GM12878 (cell line): ENCODE measurements at regions not wholly inside any gene's neighbourhood (a gene's known extent, or its start where the extent isn't known, plus 50 kb on each side); places are given as distances from the start of the nearest gene placed in this dataset.

Experiments
- ATAC-seq: fragments of 200-7000 bp; cut with Tn5 transposase; 3 replicates; pipeline ENCODE4 v1.9.1; 2020; ENCODE audit warnings: mild to moderate bottlenecking, moderate library complexity
- BruUV-seq: library from RNA; stranded (reverse); fragments of 400-500 nt; replicated peaks from 2 replicates; lab custom pipeline; 2021; lab: Mats Ljungman, UMichigan
- CTCF ChIA-PET: fragments of 300-600 bp; sonication (Branson Sonifier 250); formaldehyde crosslinking; extraction: SDS; loops from one replicate; lab custom pipeline; 2021; ENCODE audit warnings: inconsistent platforms; lab: Yijun Ruan, JAX
- POLR2A ChIA-PET: fragments of 350-600 bp; formaldehyde crosslinking; extraction: SDS; loops from one replicate; lab custom pipeline; 2021; ENCODE audit warnings: inconsistent platforms; lab: Charles Lee
- RAD21 ChIA-PET: fragments of 300-600 bp; sonication (Branson Sonifier 250); formaldehyde crosslinking; loops from one replicate; lab custom pipeline; 2023; ENCODE audit warnings: antibody characterized with exemption; ENCODE audit not compliant: unreplicated experiment; lab: Charles Lee
- SMC1A ChIA-PET: fragments of 300-600 bp; sonication (Branson Sonifier 250); formaldehyde crosslinking; loops from one replicate; lab custom pipeline; 2023; ENCODE audit not compliant: unreplicated experiment, uncharacterized antibody; lab: Charles Lee
- DNase-seq: peaks from one replicate; pipeline ENCODE4 v3.0.0-alpha.2; 2011; ENCODE audit warnings: low read depth, low spot score
- FAIRE-seq: peaks from 3 replicates; lab custom pipeline; 2011; peaks lifted over from hg19 to GRCh38; lab: Jason Lieb, UNC
- H2AFZ ChIP-seq: 2 replicates; pipeline ENCODE4 v1.6.0; 2011; ENCODE audit warnings: low read depth, low read length, control low read depth; ENCODE audit not compliant: control insufficient read depth
- H3K27ac ChIP-seq: 2 replicates; pipeline ENCODE4 v1.5.1; 2011; ENCODE audit warnings: control low read depth; ENCODE audit not compliant: control insufficient read depth, insufficient read depth
- H3K27me3 ChIP-seq, 2 experiments: replicated peaks in 1 of 2; 2 replicates each; pipeline versions ENCODE4 v1.6.0 to v1.6.1; 2011; ENCODE audit warnings: low read length in 1 of 2; ENCODE audit not compliant: control insufficient read depth in 2 of 2, insufficient read depth in 2 of 2
- H3K36me3 ChIP-seq, 2 experiments: 2 replicates each; pipeline ENCODE4 v1.5.1; 2011; ENCODE audit warnings: low read length in 1 of 2; ENCODE audit not compliant: control insufficient read depth in 2 of 2, insufficient read depth in 2 of 2
- H3K4me1 ChIP-seq: 2 replicates; pipeline ENCODE4 v1.6.1; 2011; ENCODE audit warnings: mild to moderate bottlenecking, low read length, moderate library complexity, mixed read lengths; ENCODE audit not compliant: control insufficient read depth, insufficient read depth
- H3K4me2 ChIP-seq: 2 replicates; pipeline ENCODE4 v1.6.0; 2011; ENCODE audit warnings: control low read depth; ENCODE audit not compliant: control insufficient read depth, insufficient read depth
- H3K4me3 ChIP-seq: fragments of 200-600 bp; sonication (generic); 2 replicates; pipeline ENCODE4 v1.5.1; 2016
- H3K79me2 ChIP-seq: 2 replicates; pipeline ENCODE4 v1.6.0; 2011; ENCODE audit warnings: low read length; ENCODE audit not compliant: control insufficient read depth, insufficient read depth
- H3K9ac ChIP-seq: 2 replicates; pipeline ENCODE4 v1.8.0; 2011; ENCODE audit warnings: low read length, control low read depth, mixed read lengths; ENCODE audit not compliant: control insufficient read depth, insufficient read depth
- H3K9me3 ChIP-seq: replicated peaks from 3 replicates; pipeline ENCODE4 v1.5.1; 2011; ENCODE audit warnings: mild to moderate bottlenecking, low read length; ENCODE audit not compliant: control insufficient read depth, insufficient read depth
- H4K20me1 ChIP-seq: 2 replicates; pipeline ENCODE4 v1.6.0; 2011; ENCODE audit not compliant: control insufficient read depth, insufficient read depth
- ATF7 ChIP-seq: fragments of 450-650 bp; IDR thresholded peaks from 2 replicates; pipeline ENCODE4 v1.6.1; 2016; ENCODE audit warnings: low read depth, mild to moderate bottlenecking
- BRCA1 ChIP-seq: IDR thresholded peaks from 2 replicates; pipeline ENCODE4 v1.6.1; 2011; ENCODE audit warnings: low read depth, low read length, improper control_type of control experiment
- CBX3 ChIP-seq: fragments of 200-600 bp; sonication (generic); IDR thresholded peaks from 2 replicates; pipeline ENCODE4 v1.6.1; 2016; ENCODE audit warnings: low read depth, borderline replicate concordance
- EED ChIP-seq: sonication (generic); IDR thresholded peaks from 2 replicates; pipeline ENCODE4 v1.6.1; 2016; ENCODE audit warnings: antibody characterized with exemption, low read depth
- EP300 ChIP-seq, 2 experiments: fragments of 150-350 bp in 1 of 2; IDR thresholded peaks; 2 replicates each; pipeline ENCODE4 v1.6.1; 2011 to 2012; ENCODE audit warnings: low read depth in 2 of 2, low read length in 2 of 2, borderline replicate concordance in 1 of 2, improper control_type of control experiment in 1 of 2, inconsistent platforms in 1 of 2; ENCODE audit not compliant: control insufficient read depth in 1 of 2
- HDGF ChIP-seq: fragments of 450-650 bp; IDR thresholded peaks from 2 replicates; pipeline ENCODE4 v1.6.1; 2016; ENCODE audit warnings: antibody characterized with exemption
- MTA3 ChIP-seq: IDR thresholded peaks from 2 replicates; pipeline ENCODE4 v1.6.1; 2012; ENCODE audit warnings: low read length, inconsistent platforms, borderline replicate concordance
- RUNX3 ChIP-seq: IDR thresholded peaks from 2 replicates; pipeline ENCODE4 v1.6.1; 2012; ENCODE audit warnings: low read length, inconsistent platforms
- SMAD1 ChIP-seq: fragments of 450-650 bp; IDR thresholded peaks from 2 replicates; pipeline ENCODE4 v1.6.1; 2018; ENCODE audit warnings: mild to moderate bottlenecking, low read depth; ENCODE audit not compliant: partially characterized antibody
- SMAD5 ChIP-seq: IDR thresholded peaks from 2 replicates; pipeline ENCODE4 v1.6.1; 2016; ENCODE audit warnings: antibody characterized with exemption, low read depth
- SP1 ChIP-seq: IDR thresholded peaks from one replicate; pipeline ENCODE4 v1.6.1; 2011; ENCODE audit warnings: low read depth, low read length
- ZNF24 ChIP-seq: fragments of 450-650 bp; IDR thresholded peaks from 2 replicates; pipeline ENCODE4 v1.6.1; 2017; ENCODE audit warnings: antibody characterized with exemption, mild to moderate bottlenecking
- ZNF384 ChIP-seq: IDR thresholded peaks from 2 replicates; pipeline ENCODE4 v1.6.1; 2012; ENCODE audit warnings: low read depth, mild to moderate bottlenecking, low read length, improper control_type of control experiment, borderline replicate concordance
- WGBS: methylation state at CpG from one replicate; pipeline ENCODE4 v1.1.6; 2016; ENCODE audit warnings: low lambda C conversion rate; ENCODE audit not compliant: insufficient replicate concordance, insufficient coverage; ENCODE audit errors: missing lambda C conversion rate; 5-methylcytosine and 5-hydroxymethylcytosine counted together
- in situ Hi-C: fragments of 300-500 bp; cut with MboI; formaldehyde crosslinking; loops from 9 replicates; pipeline ENCODE4 v1.14.3; 2018; ENCODE audit warnings: mixed read lengths
- intact Hi-C: fragments of 100-400 bp; cut with micrococcal nuclease; formaldehyde crosslinking; loops from one replicate; pipeline ENCODE4 v1.14.2; 2022; ENCODE audit not compliant: unreplicated experiment
- TF ChIP-seq, protein P1 (sequence below): fragments of 450-650 bp; conservative IDR thresholded peaks from 2 replicates; pipeline ENCODE4 v1.6.1; 2017; ENCODE audit warnings: mild to moderate bottlenecking, moderate library complexity
- TF ChIP-seq, protein P2 (sequence below): IDR thresholded peaks from 2 replicates; pipeline ENCODE4 v1.6.1; 2011; ENCODE audit warnings: mild to moderate bottlenecking, low read depth, low read length, moderate library complexity; ENCODE audit not compliant: insufficient replicate concordance
- TF ChIP-seq, protein P3 (sequence below), 3 experiments: IDR thresholded peaks in 2 of 3; conservative IDR thresholded peaks in 1 of 3; 2 replicates each; pipeline ENCODE4 v1.5.1; 2011; ENCODE audit warnings: low read depth in 3 of 3, low read length in 3 of 3, mild to moderate bottlenecking in 3 of 3, control low read depth in 2 of 3, moderate library complexity in 2 of 3, inconsistent platforms in 1 of 3, mixed read lengths in 1 of 3; ENCODE audit not compliant: control insufficient read depth in 2 of 3, insufficient read depth in 1 of 3; ENCODE audit errors: extremely low read depth in 1 of 3
- TF ChIP-seq, protein P4 (sequence below): IDR thresholded peaks from 2 replicates; pipeline ENCODE4 v1.6.1; 2011; ENCODE audit warnings: low read depth, mild to moderate bottlenecking, low read length, moderate library complexity, borderline replicate concordance; ENCODE audit errors: extremely low read depth
- TF ChIP-seq, protein P5 (sequence below): IDR thresholded peaks from 2 replicates; pipeline ENCODE4 v1.6.1; 2012; ENCODE audit warnings: low read depth, low read length, improper control_type of control experiment

DNA sequence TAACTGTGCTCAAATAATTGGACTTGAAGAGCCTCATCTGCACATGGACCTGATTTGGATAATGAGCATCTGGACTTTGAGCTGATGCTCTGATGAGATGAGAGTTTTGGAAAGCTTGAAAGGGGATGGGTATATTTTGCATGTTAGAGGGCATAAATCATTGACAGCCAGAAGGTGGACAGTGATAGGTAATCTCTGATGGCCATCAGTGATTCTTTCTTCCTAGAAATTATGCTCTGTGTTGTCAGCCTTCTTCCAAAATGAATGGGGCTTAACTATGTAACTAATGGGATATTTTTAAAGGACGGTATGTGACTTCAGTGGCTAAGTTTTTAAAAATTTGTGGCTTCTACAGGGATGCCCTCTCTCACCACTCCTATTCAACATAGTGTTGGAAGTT, 334.0 kb downstream of the PTTG2 start (continued):
- TF ChIP-seq SP1 (no peak), EP300 (IDR thresholded peaks at IDR 0.05; ENCODE audit: borderline replicate concordance in 1 of 2, control insufficient read depth in 1 of 2, low read depth in 2 of 2, low read length in 2 of 2) (no peak)

DNA sequence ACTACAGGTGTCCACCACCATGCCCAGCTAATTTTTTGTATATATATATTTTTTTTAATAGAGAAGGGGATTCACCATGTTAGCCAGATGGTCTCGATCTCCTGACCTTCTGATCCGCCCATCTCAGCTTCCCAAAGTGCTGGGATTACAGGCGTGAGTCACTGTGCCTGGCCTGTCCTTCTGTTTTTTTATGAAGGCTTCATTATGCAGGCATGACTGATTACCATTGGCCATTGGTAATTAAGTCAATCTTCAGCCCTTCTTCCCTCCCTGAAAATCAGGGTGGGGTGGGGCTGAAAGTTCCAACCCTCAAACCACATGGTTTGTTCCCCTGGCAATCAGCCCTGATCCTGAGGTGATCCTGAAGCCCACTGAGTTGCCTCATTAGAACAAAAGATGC, 336.9 kb downstream of the PTTG2 start:
- no peaks in the 10 kb centered on the region for H3K79me2 ChIP-seq
- no peaks in the 10 kb centered on the region for H3K27me3 ChIP-seq
- CTCF ChIA-PET = interaction anchor here (1.4 kb wide), 1 partner anchor 24 kb away, joined by 3 read pairs; no protein-coding TSS in a partner anchor
- H3K9ac ChIP-seq = no peak overlapping the region
- intact Hi-C loops = no loop called here
- H4K20me1 ChIP-seq = no peaks in the 10 kb centered on the region
- no peak overlapping the region for H2AFZ ChIP-seq
- H3K4me2 ChIP-seq = no peak overlapping the region
- no peak for FAIRE-seq
- in situ Hi-C loops = no loop called here
- no peak for DNase-seq
- RAD21 ChIA-PET = no interaction called here
- no peaks in the 10 kb centered on the region for H3K36me3 ChIP-seq
- H3K4me3 ChIP-seq = no peak overlapping the region
- peaks cover 17% of the 10 kb centered on the region for H3K9me3 ChIP-seq
- no peak overlapping the region for H3K27ac ChIP-seq
- POLR2A ChIA-PET = no interaction called here
- BruUV-seq = no TSS peak
- no peaks in the 10 kb centered on the region for H3K4me1 ChIP-seq
- SMC1A ChIA-PET = interaction anchor here (0.6 kb wide), 1 partner anchor 245 kb away, joined by 3 read pairs; no protein-coding TSS in a partner anchor
- no peak for ATAC-seq
- 50% methylated on average over 3 of the region's 3 CpGs for WGBS
- TF ChIP-seq, protein P1, sequence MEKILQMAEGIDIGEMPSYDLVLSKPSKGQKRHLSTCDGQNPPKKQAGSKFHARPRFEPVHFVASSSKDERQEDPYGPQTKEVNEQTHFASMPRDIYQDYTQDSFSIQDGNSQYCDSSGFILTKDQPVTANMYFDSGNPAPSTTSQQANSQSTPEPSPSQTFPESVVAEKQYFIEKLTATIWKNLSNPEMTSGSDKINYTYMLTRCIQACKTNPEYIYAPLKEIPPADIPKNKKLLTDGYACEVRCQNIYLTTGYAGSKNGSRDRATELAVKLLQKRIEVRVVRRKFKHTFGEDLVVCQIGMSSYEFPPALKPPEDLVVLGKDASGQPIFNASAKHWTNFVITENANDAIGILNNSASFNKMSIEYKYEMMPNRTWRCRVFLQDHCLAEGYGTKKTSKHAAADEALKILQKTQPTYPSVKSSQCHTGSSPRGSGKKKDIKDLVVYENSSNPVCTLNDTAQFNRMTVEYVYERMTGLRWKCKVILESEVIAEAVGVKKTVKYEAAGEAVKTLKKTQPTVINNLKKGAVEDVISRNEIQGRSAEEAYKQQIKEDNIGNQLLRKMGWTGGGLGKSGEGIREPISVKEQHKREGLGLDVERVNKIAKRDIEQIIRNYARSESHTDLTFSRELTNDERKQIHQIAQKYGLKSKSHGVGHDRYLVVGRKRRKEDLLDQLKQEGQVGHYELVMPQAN = no peak
- TF ChIP-seq ZNF24 (no peak), EED (no peak), RUNX3 (no peak), HDGF (no peak), ATF7 (no peak), SMAD5 (no peak), ZNF384 (no peak), BRCA1 (no peak), MTA3 (no peak), SMAD1 (no peak), CBX3 (no peak)
- TF ChIP-seq, protein P2, sequence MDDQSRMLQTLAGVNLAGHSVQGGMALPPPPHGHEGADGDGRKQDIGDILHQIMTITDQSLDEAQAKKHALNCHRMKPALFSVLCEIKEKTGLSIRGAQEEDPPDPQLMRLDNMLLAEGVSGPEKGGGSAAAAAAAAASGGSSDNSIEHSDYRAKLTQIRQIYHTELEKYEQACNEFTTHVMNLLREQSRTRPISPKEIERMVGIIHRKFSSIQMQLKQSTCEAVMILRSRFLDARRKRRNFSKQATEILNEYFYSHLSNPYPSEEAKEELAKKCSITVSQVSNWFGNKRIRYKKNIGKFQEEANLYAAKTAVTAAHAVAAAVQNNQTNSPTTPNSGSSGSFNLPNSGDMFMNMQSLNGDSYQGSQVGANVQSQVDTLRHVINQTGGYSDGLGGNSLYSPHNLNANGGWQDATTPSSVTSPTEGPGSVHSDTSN = no peak
- TF ChIP-seq, protein P3, sequence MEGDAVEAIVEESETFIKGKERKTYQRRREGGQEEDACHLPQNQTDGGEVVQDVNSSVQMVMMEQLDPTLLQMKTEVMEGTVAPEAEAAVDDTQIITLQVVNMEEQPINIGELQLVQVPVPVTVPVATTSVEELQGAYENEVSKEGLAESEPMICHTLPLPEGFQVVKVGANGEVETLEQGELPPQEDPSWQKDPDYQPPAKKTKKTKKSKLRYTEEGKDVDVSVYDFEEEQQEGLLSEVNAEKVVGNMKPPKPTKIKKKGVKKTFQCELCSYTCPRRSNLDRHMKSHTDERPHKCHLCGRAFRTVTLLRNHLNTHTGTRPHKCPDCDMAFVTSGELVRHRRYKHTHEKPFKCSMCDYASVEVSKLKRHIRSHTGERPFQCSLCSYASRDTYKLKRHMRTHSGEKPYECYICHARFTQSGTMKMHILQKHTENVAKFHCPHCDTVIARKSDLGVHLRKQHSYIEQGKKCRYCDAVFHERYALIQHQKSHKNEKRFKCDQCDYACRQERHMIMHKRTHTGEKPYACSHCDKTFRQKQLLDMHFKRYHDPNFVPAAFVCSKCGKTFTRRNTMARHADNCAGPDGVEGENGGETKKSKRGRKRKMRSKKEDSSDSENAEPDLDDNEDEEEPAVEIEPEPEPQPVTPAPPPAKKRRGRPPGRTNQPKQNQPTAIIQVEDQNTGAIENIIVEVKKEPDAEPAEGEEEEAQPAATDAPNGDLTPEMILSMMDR (IDR thresholded peaks at IDR 0.05 in 2 of 3, conservative IDR thresholded peaks at IDR 0.05 in 1 of 3; ENCODE audit: control insufficient read depth in 2 of 3, extremely low read depth in 1 of 3, insufficient read depth in 1 of 3, low read depth in 3 of 3, low read length in 3 of 3) = no peak
- TF ChIP-seq, protein P4, sequence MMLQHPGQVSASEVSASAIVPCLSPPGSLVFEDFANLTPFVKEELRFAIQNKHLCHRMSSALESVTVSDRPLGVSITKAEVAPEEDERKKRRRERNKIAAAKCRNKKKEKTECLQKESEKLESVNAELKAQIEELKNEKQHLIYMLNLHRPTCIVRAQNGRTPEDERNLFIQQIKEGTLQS = no peak
- TF ChIP-seq, protein P5, sequence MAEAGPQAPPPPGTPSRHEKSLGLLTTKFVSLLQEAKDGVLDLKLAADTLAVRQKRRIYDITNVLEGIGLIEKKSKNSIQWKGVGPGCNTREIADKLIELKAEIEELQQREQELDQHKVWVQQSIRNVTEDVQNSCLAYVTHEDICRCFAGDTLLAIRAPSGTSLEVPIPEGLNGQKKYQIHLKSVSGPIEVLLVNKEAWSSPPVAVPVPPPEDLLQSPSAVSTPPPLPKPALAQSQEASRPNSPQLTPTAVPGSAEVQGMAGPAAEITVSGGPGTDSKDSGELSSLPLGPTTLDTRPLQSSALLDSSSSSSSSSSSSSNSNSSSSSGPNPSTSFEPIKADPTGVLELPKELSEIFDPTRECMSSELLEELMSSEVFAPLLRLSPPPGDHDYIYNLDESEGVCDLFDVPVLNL = no peak
